Epithelial cell of esophagus (primary cell): ENCODE measurements at regions not wholly inside any gene's neighbourhood (a gene's known extent, or its start where the extent isn't known, plus 50 kb on each side); places are given as distances from the start of the nearest gene placed in this dataset.

Source experiments
- DNase-seq: peaks from one replicate; pipeline ENCODE4 v3.0.0; 2010; ENCODE audit warnings: low read depth
- H3K4me3 ChIP-seq: 2 replicates; pipeline ENCODE4 v1.5.1; 2011; ENCODE audit warnings: mild to moderate bottlenecking, low read length, control low read depth
- TF ChIP-seq, protein P1 (sequence below): IDR thresholded peaks from 2 replicates; pipeline ENCODE4 v1.5.1; 2011; ENCODE audit warnings: low read depth, mild to moderate bottlenecking, low read length, control low read depth, inconsistent platforms; ENCODE audit not compliant: insufficient read depth; ENCODE audit errors: missing control alignments

DNA sequence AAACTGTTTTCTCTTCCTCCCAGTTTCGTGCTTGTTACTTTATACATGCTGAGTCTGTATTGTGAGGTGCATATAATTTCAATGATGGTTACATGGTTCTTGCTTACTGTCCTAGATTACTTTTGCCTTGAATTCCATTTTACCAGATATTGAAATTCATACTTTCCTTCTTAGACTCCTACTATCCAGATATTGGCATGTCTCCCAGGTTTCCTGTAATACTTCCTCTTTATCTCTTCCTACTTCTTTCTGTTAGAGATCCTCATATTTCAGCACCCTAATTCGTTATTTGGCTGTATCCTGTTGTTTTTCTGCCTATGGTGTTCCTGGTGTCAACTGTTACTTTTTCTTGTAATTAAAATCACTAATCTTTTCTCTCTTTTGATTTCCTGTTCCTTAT, 522.1 kb downstream of the CCDC171 start:
- TF ChIP-seq, protein P1, sequence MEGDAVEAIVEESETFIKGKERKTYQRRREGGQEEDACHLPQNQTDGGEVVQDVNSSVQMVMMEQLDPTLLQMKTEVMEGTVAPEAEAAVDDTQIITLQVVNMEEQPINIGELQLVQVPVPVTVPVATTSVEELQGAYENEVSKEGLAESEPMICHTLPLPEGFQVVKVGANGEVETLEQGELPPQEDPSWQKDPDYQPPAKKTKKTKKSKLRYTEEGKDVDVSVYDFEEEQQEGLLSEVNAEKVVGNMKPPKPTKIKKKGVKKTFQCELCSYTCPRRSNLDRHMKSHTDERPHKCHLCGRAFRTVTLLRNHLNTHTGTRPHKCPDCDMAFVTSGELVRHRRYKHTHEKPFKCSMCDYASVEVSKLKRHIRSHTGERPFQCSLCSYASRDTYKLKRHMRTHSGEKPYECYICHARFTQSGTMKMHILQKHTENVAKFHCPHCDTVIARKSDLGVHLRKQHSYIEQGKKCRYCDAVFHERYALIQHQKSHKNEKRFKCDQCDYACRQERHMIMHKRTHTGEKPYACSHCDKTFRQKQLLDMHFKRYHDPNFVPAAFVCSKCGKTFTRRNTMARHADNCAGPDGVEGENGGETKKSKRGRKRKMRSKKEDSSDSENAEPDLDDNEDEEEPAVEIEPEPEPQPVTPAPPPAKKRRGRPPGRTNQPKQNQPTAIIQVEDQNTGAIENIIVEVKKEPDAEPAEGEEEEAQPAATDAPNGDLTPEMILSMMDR, result no peak
- H3K4me3 ChIP-seq, result no peak overlapping the region
- no peak for DNase-seq

DNA sequence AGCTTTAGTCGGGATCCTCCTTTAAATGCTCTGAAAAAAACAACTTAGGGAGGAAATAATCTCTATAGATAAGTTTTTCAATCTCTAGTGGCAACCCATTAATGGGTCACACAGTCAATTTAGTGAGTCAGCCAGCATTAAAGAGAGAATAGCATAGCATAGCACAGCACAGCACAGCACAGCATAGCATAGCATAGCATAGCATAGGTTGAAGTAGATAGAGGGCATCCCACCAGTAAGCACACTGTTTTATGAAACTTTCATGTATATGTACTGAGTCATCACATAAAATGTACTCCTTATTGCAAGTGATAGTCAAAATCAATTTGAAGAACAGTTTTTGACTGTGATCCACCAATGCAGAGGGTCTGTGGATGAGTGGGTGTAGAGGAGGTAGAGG, 522.9 kb downstream of the CCDC171 start:
- no peak for DNase-seq
- no peak overlapping the region for H3K4me3 ChIP-seq
- TF ChIP-seq, protein P1, result no peak

DNA sequence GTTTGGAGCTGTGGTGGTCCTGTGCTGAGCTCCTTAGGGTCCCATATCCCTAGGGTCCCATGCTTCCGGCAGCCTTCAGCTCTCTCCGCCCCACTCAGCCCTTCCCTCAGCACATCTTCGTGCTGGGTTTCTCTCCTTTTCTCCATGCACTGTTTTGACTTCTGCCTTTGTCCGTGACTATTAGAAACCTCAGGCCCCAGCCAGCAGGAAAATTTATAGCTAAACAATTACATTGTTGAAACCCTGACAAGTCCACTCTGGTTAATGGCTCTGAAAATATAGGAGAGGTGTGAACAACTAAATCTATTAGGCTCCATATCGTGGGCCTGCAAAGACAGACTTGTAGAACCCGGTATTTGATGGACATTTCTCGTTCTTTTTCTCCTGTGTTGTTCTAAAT, 523.7 kb downstream of the CCDC171 start:
- TF ChIP-seq, protein P1, result no peak
- no peak for DNase-seq
- H3K4me3 ChIP-seq, result no peak overlapping the region

DNA sequence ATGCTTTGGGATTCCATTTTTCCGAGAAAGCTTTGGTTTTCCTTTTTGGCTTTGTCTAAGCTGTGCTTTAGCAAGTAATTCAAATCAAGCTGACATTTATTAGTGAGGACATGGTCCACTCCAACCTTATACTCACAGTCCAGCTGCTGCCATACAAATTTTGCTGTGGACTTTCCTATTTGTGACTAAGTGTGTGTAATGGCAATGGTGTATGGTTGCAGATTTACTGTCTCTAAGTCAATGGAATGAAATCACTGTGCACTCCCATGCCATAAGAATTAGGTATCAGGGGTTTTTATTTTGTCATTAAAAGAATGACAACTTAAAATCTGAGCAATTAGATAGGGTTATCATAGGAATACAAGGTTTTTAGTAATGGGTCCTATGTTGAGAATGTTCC, 530.0 kb downstream of the CCDC171 start:
- no peak for DNase-seq
- TF ChIP-seq, protein P1, result no peak
- H3K4me3 ChIP-seq, result no peak overlapping the region

DNA sequence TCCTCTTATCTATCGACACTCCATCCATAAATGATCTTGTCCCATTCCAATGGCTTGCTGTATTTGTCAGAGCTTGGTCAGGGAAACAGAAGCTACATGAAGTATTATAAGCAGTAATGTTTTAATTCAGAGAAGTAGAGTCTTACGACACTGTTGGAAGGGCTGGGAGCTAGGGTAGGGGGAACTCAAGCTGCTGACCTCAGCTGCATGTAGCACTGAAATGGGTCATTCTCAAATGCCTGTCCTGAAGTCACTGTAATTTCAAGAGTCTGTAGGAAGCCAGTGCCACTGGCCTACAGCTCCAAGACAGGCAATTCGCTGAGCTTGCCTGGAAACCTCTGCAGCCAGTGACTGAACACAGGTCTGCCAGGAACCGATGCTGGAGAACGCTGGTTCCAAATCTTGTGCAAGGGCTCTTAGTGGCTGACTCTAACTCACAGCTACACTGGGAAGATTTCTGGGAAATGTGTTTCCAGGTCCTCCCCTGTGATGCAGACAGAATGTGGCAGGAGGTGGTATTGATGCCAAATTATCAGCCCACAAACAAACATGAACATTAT, 532.4 kb downstream of the CCDC171 start:
- no peak overlapping the region for H3K4me3 ChIP-seq
- TF ChIP-seq, protein P1, result no peak
- no peak for DNase-seq

DNA sequence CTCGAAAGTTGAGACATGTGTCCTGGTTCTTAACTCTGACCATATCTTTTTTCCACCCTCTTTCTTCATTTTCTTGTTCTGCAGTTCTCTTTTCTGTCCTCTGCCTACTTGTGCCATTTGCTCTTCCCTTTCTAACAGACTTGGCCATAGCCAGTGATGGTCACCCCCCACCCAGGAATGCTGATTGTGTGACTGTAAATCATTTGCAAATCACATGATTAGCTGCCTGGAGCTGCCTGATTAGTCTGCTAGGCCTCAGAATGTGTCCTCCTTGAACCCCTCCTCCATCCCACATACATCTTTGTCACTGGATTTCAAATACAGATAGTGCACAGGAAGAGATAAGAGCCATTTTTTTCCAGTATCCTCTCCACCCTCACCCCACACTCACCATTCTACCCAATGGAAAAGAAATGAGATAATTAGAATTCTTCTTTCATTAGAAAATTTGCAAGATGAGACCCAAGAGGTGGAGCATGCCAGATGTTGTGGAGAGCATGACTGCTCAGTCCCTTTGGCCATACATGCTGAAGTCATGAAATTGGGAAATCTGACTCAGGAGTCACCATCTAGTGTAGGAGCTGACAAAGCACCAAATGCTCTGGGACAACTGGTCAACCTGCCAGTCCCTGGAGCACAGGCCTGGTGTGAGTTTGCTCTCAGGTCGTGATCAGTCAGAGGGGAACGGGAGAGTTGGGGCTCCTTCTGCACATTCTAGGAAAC, 538.2 kb downstream of the CCDC171 start:
- DNase-seq, result no peak
- TF ChIP-seq, protein P1, result no peak
- no peak overlapping the region for H3K4me3 ChIP-seq
